HEK293 (cell line): ENCODE measurements at regions not wholly inside any gene's neighbourhood (a gene's known extent, or its start where the extent isn't known, plus 50 kb on each side); places are given as distances from the start of the nearest gene placed in this dataset.

Experiments
- CTCF ChIA-PET: fragments of 350-600 bp; formaldehyde crosslinking; extraction: SDS; loops from one replicate; lab custom pipeline; 2021; ENCODE audit warnings: antibody characterized with exemption; lab: Yijun Ruan, JAX
- POLR2A ChIA-PET: fragments of 300-600 bp; formaldehyde crosslinking; extraction: SDS; loops from one replicate; lab custom pipeline; 2020; ENCODE audit warnings: antibody characterized with exemption, inconsistent platforms; lab: Yijun Ruan, JAX
- H3K27ac ChIP-seq: fragments of 200-500 bp; sonication (Bioruptor generic); 2 replicates; pipeline ENCODE4 v1.5.1; 2014; ENCODE audit warnings: low read depth, low read length, control low read depth, inconsistent platforms; ENCODE audit errors: extremely low read depth
- H3K36me3 ChIP-seq, 2 experiments: fragments of 200-500 bp in 1 of 2; sonication (Bioruptor generic) in 1 of 2; 1 replicate in 1 of 2; 2 replicates in 1 of 2; pipeline ENCODE4 v1.5.1; 2014 to 2017; ENCODE audit warnings: inconsistent platforms in 2 of 2, low read length in 2 of 2; ENCODE audit not compliant: control insufficient read depth in 2 of 2, insufficient read depth in 1 of 2
- H3K4me1 ChIP-seq: fragments of 200-500 bp; sonication (Bioruptor generic); 2 replicates; pipeline ENCODE4 v1.5.1; 2014; ENCODE audit warnings: mild to moderate bottlenecking, low read length, inconsistent platforms; ENCODE audit not compliant: control insufficient read depth, insufficient read depth
- H3K4me3 ChIP-seq: 2 replicates; pipeline ENCODE4 v1.5.1; 2011; ENCODE audit warnings: low read depth, mild to moderate bottlenecking, control low read depth, low read length, moderate library complexity
- H3K9me3 ChIP-seq: fragments of 200-500 bp; sonication (Bioruptor generic); 2 replicates; pipeline ENCODE4 v1.5.1; 2014; ENCODE audit warnings: low read depth, low read length, inconsistent platforms; ENCODE audit not compliant: control insufficient read depth, insufficient read depth
- AEBP2 ChIP-seq: fragments of 450-650 bp; formaldehyde crosslinking; IDR thresholded peaks from 2 replicates; pipeline ENCODE4 v1.5.1; 2016; ENCODE audit warnings: missing biosample characterization, missing genetic modification characterization, borderline replicate concordance
- GFI1B ChIP-seq: fragments of 450-650 bp; formaldehyde crosslinking; IDR thresholded peaks from 2 replicates; pipeline ENCODE4 v1.5.1; 2016; ENCODE audit warnings: missing biosample characterization, missing genetic modification characterization
- KLF1 ChIP-seq: fragments of 450-650 bp; formaldehyde crosslinking; IDR thresholded peaks from 2 replicates; pipeline ENCODE4 v1.5.1; 2016; ENCODE audit warnings: missing biosample characterization, missing genetic modification characterization
- KLF10 ChIP-seq: fragments of 450-650 bp; IDR thresholded peaks from 2 replicates; pipeline ENCODE4 v1.5.1; 2018; ENCODE audit warnings: missing biosample characterization, mild to moderate bottlenecking, missing genetic modification characterization
- KLF17 ChIP-seq: fragments of 450-650 bp; formaldehyde crosslinking; IDR thresholded peaks from 2 replicates; pipeline ENCODE4 v1.5.1; 2016; ENCODE audit warnings: missing biosample characterization, missing genetic modification characterization
- MZF1 ChIP-seq: fragments of 450-650 bp; formaldehyde crosslinking; IDR thresholded peaks from 2 replicates; pipeline ENCODE4 v1.5.1; 2017; ENCODE audit warnings: missing biosample characterization, missing genetic modification characterization, borderline replicate concordance
- RBAK ChIP-seq: fragments of 450-650 bp; formaldehyde crosslinking; IDR thresholded peaks from 2 replicates; pipeline ENCODE4 v1.5.1; 2016; ENCODE audit warnings: missing biosample characterization, missing genetic modification characterization
- REPIN1 ChIP-seq: fragments of 450-650 bp; formaldehyde crosslinking; IDR thresholded peaks from 2 replicates; pipeline ENCODE4 v1.5.1; 2017; ENCODE audit warnings: missing biosample characterization, missing genetic modification characterization, low read depth
- SALL2 ChIP-seq: fragments of 450-650 bp; formaldehyde crosslinking; IDR thresholded peaks from 2 replicates; pipeline ENCODE4 v1.5.0; 2017; ENCODE audit warnings: missing biosample characterization, mild to moderate bottlenecking, missing genetic modification characterization, borderline replicate concordance
- SP3 ChIP-seq: fragments of 450-650 bp; formaldehyde crosslinking; IDR thresholded peaks from 2 replicates; pipeline ENCODE4 v1.5.1; 2016; ENCODE audit warnings: missing biosample characterization, missing genetic modification characterization
- ZBTB17 ChIP-seq: fragments of 450-650 bp; formaldehyde crosslinking; IDR thresholded peaks from 2 replicates; pipeline ENCODE4 v1.5.1; 2016; ENCODE audit warnings: missing biosample characterization, missing genetic modification characterization
- ZNF148 ChIP-seq: fragments of 450-650 bp; formaldehyde crosslinking; IDR thresholded peaks from 2 replicates; pipeline ENCODE4 v1.5.0; 2017; ENCODE audit warnings: missing biosample characterization, missing genetic modification characterization, borderline replicate concordance
- ZNF302 ChIP-seq: fragments of 450-650 bp; formaldehyde crosslinking; IDR thresholded peaks from 2 replicates; pipeline ENCODE4 v1.5.1; 2016; ENCODE audit warnings: missing biosample characterization, missing genetic modification characterization, low read depth
- ZNF501 ChIP-seq: fragments of 450-650 bp; formaldehyde crosslinking; IDR thresholded peaks from 2 replicates; pipeline ENCODE4 v1.5.1; 2016; ENCODE audit warnings: missing biosample characterization, missing genetic modification characterization
- ZNF629 ChIP-seq: fragments of 450-650 bp; formaldehyde crosslinking; IDR thresholded peaks from 2 replicates; pipeline ENCODE4 v1.5.1; 2017; ENCODE audit warnings: missing biosample characterization, missing genetic modification characterization
- ZNF677 ChIP-seq: fragments of 450-650 bp; IDR thresholded peaks from 2 replicates; pipeline ENCODE4 v1.5.0; 2018; ENCODE audit warnings: missing biosample characterization, mild to moderate bottlenecking, missing genetic modification characterization, moderate library complexity
- TF ChIP-seq, protein P1 (sequence below): fragments of 450-650 bp; formaldehyde crosslinking; IDR thresholded peaks from 2 replicates; pipeline ENCODE4 v1.5.1; 2016; ENCODE audit warnings: missing biosample characterization, missing genetic modification characterization
- TF ChIP-seq, protein P2 (sequence below): fragments of 450-650 bp; formaldehyde crosslinking; IDR thresholded peaks from 2 replicates; pipeline ENCODE4 v1.5.1; 2016; ENCODE audit warnings: missing biosample characterization, missing genetic modification characterization, borderline replicate concordance

DNA sequence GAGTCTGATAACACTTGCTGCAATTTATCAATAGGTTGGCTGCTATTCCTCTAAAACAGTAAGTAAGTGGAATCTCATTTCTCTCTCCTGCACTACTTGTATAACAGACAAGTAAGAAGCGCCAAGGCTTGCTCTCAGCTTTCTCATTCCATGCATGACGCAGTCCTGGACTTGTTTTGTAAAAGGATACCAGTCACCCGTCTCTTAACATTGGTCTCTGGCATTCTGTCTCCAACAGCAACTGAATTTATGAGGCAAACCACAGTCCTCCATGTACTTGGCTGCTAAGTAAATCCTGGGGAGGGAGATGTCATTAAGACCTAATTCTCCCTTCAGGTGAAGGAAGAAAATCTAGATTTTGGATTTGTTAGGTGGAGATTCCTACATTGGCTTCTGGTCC, 115.4 kb downstream of the OPN5 start:
- no peaks in the 10 kb centered on the region for H3K36me3 ChIP-seq
- CTCF ChIA-PET: no interaction called here
- no peak overlapping the region for H3K27ac ChIP-seq
- no peaks in the 10 kb centered on the region for H3K9me3 ChIP-seq
- no peaks in the 10 kb centered on the region for H3K4me1 ChIP-seq
- no peak overlapping the region for H3K4me3 ChIP-seq
- POLR2A ChIA-PET: no interaction called here
- TF ChIP-seq AEBP2 (tag by site-specific recombination) (no peak), REPIN1 (tag by site-specific recombination) (no peak)

DNA sequence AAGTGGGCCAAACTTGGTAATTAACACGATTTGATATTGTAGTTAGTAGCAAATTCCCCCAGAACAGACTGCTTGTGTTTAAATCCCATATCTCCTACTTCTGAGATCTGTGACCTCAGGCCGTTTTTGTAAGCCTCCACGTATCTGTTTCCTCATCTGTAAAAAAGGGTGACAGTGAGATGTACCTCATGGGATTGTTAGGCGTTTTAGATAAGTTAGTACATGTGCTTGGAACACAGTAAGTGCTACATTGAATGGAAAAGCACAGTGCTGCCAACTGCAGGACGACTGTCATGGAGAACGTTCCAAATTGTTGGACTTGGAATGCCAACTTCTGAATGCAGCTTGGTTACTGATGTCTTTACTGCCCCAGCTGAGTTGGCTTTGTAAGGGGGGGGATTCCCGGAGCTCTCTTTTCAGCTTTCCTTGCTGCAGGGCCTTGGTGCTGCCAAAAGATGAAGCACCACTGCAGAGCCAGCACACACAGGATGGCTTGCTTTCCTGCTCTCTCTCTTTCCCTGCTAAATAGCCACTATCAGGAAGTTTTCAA, 108.6 kb downstream of the OPN5 start:
- no peak for TF ChIP-seq MZF1 (tag by site-specific recombination)
- Histone ChIP-seq H3K36me3 (no peaks in the 10 kb centered on the region), H3K4me1 (no peaks in the 10 kb centered on the region), H3K27ac (no peak overlapping the region), H3K4me3 (no peak overlapping the region), H3K9me3 (no peaks in the 10 kb centered on the region)
- ChIA-PET POLR2A (no interaction called here), CTCF (interaction anchor here (0.6 to 0.8 kb wide), 2 partner anchors 13 to 669 kb away, joined by 3 read pairs; no protein-coding TSS in a partner anchor)

DNA sequence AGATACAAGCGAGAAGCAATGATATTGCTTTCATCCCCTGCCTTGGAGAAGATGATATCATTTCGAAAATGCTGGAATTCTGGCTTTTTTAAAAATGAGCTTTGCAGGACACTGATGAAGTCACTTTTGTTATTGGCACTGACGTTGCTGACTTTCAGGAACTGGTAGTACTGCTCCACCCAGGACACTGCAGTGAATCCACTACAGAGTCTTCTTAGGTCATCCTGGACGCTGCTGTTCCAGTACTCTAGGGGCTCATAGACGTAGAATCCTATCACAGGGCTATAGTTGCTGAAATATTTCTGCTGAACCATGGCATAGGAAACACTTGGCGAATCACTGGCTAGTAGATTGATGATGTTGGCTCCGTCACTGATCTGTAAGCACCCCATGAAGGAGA, 97.2 kb downstream of the OPN5 start:
- no peak overlapping the region for H3K4me3 ChIP-seq
- no peaks in the 10 kb centered on the region for H3K36me3 ChIP-seq
- ChIA-PET POLR2A (no interaction called here), CTCF (interaction anchor here (0.6 kb wide), 1 partner anchor 71 kb away, joined by 3 read pairs; no protein-coding TSS in a partner anchor)
- H3K9me3 ChIP-seq: no peaks in the 10 kb centered on the region
- H3K4me1 ChIP-seq: no peaks in the 10 kb centered on the region
- no peak overlapping the region for H3K27ac ChIP-seq
- TF ChIP-seq, protein P1, sequence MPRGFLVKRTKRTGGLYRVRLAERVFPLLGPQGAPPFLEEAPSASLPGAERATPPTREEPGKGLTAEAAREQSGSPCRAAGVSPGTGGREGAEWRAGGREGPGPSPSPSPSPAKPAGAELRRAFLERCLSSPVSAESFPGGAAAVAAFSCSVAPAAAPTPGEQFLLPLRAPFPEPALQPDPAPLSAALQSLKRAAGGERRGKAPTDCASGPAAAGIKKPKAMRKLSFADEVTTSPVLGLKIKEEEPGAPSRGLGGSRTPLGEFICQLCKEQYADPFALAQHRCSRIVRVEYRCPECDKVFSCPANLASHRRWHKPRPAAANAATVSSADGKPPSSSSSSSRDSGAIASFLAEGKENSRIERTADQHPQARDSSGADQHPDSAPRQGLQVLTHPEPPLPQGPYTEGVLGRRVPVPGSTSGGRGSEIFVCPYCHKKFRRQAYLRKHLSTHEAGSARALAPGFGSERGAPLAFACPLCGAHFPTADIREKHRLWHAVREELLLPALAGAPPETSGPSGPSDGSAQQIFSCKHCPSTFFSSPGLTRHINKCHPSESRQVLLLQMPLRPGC (tag by site-specific recombination): no peak
- TF ChIP-seq ZBTB17 (no peak), GFI1B (tag by site-specific recombination) (no peak), KLF10 (tag by site-specific recombination) (no peak), ZNF629 (tag by site-specific recombination) (no peak), RBAK (tag by site-specific recombination) (no peak), SP3 (tag by site-specific recombination) (no peak), SALL2 (tag by site-specific recombination) (no peak), KLF17 (tag by site-specific recombination) (no peak), ZNF302 (tag by site-specific recombination) (no peak), REPIN1 (tag by site-specific recombination) (no peak), ZNF677 (no peak), ZNF501 (tag by site-specific recombination) (no peak), ZNF148 (tag by site-specific recombination) (no peak), KLF1 (no peak)
- TF ChIP-seq, protein P2, sequence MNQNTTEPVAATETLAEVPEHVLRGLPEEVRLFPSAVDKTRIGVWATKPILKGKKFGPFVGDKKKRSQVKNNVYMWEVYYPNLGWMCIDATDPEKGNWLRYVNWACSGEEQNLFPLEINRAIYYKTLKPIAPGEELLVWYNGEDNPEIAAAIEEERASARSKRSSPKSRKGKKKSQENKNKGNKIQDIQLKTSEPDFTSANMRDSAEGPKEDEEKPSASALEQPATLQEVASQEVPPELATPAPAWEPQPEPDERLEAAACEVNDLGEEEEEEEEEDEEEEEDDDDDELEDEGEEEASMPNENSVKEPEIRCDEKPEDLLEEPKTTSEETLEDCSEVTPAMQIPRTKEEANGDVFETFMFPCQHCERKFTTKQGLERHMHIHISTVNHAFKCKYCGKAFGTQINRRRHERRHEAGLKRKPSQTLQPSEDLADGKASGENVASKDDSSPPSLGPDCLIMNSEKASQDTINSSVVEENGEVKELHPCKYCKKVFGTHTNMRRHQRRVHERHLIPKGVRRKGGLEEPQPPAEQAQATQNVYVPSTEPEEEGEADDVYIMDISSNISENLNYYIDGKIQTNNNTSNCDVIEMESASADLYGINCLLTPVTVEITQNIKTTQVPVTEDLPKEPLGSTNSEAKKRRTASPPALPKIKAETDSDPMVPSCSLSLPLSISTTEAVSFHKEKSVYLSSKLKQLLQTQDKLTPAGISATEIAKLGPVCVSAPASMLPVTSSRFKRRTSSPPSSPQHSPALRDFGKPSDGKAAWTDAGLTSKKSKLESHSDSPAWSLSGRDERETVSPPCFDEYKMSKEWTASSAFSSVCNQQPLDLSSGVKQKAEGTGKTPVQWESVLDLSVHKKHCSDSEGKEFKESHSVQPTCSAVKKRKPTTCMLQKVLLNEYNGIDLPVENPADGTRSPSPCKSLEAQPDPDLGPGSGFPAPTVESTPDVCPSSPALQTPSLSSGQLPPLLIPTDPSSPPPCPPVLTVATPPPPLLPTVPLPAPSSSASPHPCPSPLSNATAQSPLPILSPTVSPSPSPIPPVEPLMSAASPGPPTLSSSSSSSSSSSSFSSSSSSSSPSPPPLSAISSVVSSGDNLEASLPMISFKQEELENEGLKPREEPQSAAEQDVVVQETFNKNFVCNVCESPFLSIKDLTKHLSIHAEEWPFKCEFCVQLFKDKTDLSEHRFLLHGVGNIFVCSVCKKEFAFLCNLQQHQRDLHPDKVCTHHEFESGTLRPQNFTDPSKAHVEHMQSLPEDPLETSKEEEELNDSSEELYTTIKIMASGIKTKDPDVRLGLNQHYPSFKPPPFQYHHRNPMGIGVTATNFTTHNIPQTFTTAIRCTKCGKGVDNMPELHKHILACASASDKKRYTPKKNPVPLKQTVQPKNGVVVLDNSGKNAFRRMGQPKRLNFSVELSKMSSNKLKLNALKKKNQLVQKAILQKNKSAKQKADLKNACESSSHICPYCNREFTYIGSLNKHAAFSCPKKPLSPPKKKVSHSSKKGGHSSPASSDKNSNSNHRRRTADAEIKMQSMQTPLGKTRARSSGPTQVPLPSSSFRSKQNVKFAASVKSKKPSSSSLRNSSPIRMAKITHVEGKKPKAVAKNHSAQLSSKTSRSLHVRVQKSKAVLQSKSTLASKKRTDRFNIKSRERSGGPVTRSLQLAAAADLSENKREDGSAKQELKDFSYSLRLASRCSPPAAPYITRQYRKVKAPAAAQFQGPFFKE (tag by site-specific recombination): no peak
